GM18526 (cell line): ENCODE measurements at regions not wholly inside any gene's neighbourhood (a gene's known extent, or its start where the extent isn't known, plus 50 kb on each side); places are given as distances from the start of the nearest gene placed in this dataset.

ENCODE experiments used
- POLR2A ChIP-seq: IDR thresholded peaks from 3 replicates; pipeline ENCODE4 v1.6.1; 2011; ENCODE audit not compliant: insufficient read length; ENCODE audit errors: extremely low read depth

DNA sequence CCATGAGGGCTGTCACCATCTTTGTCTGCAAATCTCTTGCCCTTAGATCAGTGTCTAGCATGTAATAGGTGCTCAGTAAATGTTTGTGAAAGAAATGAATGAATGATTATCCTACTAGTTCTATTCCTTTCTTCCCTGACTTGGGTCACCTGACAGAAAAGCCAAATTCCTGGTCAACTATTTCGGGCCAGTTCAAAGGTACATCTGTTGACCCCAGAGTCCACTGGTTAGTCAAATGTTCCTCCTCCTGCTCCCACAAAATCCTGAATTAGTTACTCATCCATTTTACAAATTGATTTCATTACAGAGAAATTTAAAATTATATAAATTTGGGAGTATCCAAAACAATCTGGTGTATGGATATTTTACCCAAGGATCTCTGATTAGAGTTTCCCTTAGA lies 124.7 kb upstream of the NAV2 start:
- no peak for TF ChIP-seq POLR2A

- no peak for TF ChIP-seq POLR2A
Observed at GRCh38 chr11:19580646-19581045, 132.0 kb upstream of the NAV2 start.

DNA sequence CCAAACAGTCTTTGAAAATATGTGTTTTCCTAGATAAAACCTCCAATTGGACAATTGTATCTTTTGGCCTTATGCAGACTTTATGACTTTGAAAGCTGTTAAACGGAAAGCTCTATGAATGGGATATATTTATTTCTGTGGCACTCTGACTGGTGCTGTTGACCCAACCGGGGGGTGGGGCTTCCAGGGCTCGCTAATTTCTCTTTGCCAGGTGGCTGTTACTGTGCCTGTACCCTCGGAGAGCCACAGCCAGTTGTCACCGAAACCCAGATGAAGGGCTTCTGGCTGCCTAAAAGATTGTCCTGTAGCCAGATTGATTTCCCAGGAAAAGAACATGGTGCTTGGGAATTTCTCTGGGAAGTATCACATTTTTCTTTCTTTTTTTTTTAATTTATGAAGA lies 132.7 kb upstream of the NAV2 start:
- no peak for TF ChIP-seq POLR2A

DNA sequence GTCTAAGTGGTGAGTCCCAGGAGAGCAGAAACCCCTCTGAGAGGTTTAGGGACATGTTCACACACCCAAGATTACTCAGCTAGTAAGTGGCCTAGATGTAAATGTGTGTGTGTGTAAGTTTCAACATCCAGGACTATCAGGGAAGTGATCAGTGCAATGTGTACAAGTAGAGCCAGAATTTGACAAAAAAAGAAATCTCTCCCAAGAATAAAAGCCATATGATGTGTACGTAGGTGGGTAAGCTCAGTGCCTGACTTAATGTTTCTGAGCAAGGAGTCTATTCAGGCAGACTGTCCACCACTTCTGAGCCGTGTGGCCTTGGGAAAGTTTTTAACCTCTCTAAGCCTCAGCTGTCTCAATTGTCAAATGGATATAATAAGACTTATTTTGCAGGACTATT lies 133.8 kb upstream of the NAV2 start:
- TF ChIP-seq POLR2A = no peak

- no peak for TF ChIP-seq POLR2A
Observed at GRCh38 chr11:19577976-19578619, 134.5 kb upstream of the NAV2 start.

DNA sequence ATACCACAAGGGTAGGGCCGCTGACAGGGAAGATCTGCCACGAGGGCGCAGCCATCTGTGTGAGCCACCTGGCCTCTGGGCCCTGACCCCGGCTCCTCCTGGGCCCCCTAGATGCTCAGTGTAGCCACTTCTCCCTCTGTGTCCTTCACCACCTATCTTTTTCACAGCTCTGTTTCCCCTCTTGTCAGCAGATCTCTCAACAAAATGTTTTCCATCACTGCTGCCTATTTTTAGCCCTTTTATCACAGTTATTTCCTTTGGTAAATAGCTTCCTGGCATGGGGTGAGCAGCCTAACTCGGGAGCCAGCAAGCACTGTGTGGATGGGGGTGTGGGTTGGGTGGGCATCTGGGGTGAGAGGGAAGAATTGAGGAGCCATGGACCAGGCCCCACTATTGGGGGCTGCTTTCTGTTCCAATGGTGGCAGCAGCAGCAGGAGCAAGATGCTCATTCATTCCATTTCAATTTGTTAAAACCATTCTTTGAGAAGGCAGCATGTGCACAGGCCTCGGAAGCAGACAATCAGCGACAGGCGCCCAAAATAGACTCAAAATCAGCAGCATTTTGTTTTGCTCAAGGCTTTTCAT lies 135.2 kb upstream of the NAV2 start:
- TF ChIP-seq POLR2A = no peak

DNA sequence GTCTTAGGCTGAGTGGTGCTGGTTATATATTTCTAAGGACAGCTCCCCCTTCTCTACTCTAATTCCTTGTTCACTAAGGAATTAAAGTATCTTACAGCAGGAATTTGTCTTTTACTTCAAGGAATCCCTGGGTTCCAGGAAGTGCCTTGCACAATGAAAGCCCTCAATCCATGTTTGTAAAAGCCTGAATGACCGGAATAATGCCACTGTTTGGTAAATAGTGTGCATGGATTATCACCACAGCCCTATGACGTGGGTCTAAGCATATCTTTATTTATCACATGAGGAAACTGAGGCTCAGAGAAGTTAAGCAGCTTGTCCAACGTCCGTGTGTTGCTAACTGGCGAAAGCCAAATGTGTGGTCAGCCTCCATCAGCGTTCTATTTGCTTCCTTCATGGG lies 135.7 kb upstream of the NAV2 start:
- TF ChIP-seq POLR2A = no peak

DNA sequence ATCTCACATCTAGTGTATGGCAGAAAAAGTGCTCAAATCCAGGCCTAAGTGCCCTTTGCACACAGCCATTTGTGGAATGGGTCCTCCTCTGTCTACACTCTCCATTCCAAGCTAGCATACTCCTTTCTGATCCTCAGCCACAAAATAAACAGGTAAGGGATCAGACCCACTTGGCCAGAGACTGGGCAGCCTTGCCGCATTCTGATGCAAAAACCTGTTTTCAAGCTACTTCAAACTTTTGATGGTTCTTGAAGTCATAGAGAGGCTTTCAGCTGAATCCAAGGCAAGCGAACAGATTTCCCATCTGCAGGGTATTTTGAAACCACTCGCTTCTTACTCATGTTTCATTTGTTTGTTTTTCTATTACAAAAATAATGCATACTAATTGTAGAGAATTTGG lies 136.6 kb upstream of the NAV2 start:
- no peak for TF ChIP-seq POLR2A

DNA sequence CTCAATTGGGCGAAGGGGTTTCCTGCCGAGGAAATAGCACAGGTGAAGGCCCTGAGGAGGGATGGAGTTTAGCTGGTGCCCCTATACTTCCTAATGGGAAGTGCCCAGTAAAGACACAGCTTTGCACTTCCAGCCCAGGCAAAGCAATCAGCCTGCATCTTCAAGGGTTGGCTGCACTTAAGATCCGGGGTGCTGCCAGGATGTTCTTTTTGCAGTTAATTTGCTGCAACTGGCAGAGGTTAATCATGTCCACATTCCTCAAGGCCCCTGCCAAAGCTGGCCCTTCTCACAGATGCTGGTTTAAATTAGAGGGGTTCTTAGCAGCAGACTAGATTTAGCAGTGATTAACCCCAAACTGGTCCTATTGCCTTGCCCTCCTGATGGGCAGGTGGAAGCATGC lies 137.7 kb upstream of the NAV2 start:
- no peak for TF ChIP-seq POLR2A

DNA sequence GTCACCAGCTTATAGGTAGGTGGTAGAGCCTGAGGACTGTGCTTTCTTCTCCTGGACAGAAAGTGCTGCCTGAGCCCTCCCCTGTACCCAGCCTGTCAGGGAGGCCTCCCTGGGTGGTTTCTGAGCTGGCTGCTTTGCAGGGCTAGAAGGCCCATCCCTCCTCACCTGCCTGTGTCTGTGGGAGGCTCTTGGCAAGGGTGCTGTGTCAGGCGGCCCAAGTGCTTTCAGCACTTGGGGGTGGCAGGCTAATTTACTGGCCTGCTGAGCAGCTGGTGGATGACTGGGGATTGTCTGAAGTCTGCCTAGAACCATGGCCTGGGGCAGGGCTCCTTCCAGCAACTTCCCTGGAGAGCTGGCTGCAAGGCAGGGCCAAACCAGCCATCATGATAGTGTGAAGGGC lies 139.0 kb upstream of the NAV2 start:
- no peak for TF ChIP-seq POLR2A

- TF ChIP-seq POLR2A = no peak
Observed at GRCh38 chr11:19571906-19572305, 140.7 kb upstream of the NAV2 start.

GRCh38 chr11:19570889-19571288 lies 141.7 kb upstream of the NAV2 start:
- no peak for TF ChIP-seq POLR2A

- no peak for TF ChIP-seq POLR2A
Observed at GRCh38 chr11:19567996-19568395, 144.6 kb upstream of the NAV2 start.

DNA sequence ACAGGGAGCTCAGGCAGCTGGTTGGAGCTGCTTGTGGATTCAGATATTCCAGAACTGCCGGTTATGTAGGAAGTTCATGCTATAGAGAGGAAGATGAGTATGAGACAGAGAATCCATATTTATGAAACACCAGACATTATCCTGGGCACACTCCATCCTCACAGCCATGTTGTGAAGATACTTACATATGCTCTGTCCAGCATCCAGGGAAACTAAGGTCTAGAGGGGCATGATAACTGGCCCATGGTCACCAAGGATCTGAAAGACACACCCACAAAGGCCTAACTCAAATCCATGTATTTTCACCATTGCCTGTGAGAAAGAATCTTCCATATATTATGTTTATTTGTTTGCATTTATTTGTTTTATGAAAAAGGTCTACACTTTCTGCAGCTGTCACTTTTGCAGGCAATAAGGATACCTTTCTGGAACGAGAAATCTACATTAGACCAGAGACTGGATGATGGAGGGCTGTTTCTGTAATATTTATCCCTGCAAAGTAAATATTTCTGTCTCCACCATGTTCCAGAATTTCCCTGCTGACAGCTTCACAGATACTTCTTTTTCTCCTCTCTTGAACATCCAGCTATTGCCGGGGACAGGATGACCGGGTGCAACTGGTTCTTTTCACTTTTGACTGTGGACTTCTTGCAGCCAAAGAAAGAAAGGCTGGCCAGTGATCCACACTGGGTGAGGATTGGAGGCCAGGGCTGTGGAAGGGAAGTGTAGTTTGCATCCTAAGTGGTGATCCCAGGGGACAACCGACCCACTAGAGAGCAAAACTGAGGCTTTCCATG lies 145.9 kb upstream of the NAV2 start:
- TF ChIP-seq POLR2A = no peak

GRCh38 chr11:19565639-19566038 lies 147.0 kb upstream of the NAV2 start:
- TF ChIP-seq POLR2A = no peak

- TF ChIP-seq POLR2A = no peak
Observed at GRCh38 chr11:19562156-19562555, 150.5 kb upstream of the NAV2 start.
